Fibroblast of pulmonary artery (primary cell): ENCODE measurements at regions not wholly inside any gene's neighbourhood (a gene's known extent, or its start where the extent isn't known, plus 50 kb on each side); places are given as distances from the start of the nearest gene placed in this dataset.

Experiments
- DNase-seq: peaks from one replicate; pipeline ENCODE4 v3.0.0-alpha.2; 2010; ENCODE audit warnings: low read depth
- H3K4me3 ChIP-seq: replicated peaks from 2 replicates; pipeline ENCODE4 v1.5.1; 2011; ENCODE audit warnings: low read depth, mild to moderate bottlenecking, control low read depth, low read length, moderate library complexity
- TF ChIP-seq, protein P1 (sequence below): IDR thresholded peaks from 2 replicates; pipeline ENCODE4 v1.5.1; 2011; ENCODE audit warnings: mild to moderate bottlenecking, control low read depth, low read length, inconsistent platforms; ENCODE audit errors: missing control alignments

DNA sequence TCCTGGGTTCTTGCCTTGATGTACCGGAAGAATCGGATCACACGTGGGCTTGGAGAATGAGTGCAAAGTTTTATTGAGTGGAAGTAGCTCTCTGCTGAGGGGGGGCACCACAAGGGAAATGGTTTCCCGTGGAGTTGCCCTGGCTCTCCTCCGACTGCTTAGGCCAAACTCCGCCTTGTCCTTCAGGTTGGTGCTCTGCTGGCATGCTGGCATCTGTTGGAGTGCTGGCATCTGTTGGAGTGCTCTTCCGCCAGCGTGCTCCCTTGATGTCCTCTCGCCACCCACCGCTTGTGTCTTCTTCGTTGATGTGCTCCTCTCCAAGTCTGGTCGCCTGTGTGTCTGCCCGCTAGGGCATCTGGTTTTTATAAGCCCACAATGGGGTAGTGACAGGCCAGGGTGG lies 317.1 kb upstream of the HSF2 start:
- TF ChIP-seq, protein P1, sequence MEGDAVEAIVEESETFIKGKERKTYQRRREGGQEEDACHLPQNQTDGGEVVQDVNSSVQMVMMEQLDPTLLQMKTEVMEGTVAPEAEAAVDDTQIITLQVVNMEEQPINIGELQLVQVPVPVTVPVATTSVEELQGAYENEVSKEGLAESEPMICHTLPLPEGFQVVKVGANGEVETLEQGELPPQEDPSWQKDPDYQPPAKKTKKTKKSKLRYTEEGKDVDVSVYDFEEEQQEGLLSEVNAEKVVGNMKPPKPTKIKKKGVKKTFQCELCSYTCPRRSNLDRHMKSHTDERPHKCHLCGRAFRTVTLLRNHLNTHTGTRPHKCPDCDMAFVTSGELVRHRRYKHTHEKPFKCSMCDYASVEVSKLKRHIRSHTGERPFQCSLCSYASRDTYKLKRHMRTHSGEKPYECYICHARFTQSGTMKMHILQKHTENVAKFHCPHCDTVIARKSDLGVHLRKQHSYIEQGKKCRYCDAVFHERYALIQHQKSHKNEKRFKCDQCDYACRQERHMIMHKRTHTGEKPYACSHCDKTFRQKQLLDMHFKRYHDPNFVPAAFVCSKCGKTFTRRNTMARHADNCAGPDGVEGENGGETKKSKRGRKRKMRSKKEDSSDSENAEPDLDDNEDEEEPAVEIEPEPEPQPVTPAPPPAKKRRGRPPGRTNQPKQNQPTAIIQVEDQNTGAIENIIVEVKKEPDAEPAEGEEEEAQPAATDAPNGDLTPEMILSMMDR = no peak
- no peak for DNase-seq
- H3K4me3 ChIP-seq = no peak overlapping the region

DNA sequence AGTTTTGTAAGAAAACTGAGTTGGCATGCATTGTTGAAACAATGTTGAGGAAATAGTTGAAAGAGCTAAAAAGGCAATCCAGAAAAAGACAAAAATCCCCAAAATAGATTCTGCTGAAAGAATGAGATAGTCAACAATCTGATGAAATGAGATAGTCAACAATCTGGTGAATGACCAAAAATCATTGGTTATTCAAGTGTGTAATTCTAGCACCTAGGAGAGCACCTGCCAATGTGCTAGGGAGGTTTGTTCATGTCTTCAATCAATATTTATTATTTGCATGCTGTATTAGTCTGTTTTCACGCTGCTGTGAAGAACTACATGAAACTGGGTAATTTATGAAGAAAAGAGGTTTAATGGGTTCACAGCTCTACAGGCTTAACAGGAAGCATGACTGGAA lies 307.1 kb upstream of the HSF2 start:
- no peak overlapping the region for H3K4me3 ChIP-seq
- TF ChIP-seq, protein P1 = no peak
- no peak for DNase-seq

DNA sequence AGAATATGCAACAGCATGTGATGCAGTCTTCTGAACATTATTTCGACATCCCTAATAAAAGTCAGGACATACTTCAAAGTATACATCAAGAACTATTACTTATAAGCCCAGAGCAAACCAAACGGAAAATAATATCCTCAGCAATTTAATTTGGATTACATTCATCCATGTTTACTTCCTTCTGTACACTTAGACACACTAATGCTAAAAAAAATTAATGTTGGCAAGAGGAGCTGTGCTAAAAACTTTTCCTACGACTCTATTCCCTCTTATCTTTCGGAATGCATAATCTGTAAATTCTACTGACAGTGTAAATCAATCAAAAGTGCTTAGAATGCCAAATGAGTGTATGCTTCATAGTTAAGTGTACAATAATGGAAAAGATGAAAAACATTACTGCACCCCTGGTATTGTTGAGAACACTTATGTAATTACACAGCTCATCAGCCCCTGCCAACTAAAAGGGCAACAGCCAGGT lies 301.2 kb upstream of the HSF2 start:
- TF ChIP-seq, protein P1 = no peak
- H3K4me3 ChIP-seq = no peak overlapping the region
- peak; percentile 1 for DNase-seq

DNA sequence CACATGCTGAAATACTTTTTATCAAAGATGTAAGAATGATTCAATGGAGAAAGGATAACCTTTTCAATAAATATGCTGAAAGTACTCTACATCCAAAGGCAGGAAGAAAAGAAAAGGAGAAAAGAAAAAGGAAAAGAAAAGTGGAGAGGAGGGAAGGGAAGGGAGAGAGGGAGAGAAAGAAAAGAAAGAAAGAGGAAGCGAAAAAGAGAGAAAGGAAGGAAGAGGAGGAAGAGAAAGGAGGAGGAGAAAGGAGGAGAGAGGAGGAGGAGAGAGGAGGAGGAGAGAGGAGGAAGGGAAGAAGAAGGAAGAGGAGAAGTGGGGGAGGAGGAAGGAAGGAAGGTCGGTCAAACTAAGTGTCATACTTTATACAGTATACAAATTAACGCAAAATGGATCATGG lies 297.4 kb upstream of the HSF2 start:
- no peak overlapping the region for H3K4me3 ChIP-seq
- no peak for DNase-seq
- TF ChIP-seq, protein P1 = no peak

DNA sequence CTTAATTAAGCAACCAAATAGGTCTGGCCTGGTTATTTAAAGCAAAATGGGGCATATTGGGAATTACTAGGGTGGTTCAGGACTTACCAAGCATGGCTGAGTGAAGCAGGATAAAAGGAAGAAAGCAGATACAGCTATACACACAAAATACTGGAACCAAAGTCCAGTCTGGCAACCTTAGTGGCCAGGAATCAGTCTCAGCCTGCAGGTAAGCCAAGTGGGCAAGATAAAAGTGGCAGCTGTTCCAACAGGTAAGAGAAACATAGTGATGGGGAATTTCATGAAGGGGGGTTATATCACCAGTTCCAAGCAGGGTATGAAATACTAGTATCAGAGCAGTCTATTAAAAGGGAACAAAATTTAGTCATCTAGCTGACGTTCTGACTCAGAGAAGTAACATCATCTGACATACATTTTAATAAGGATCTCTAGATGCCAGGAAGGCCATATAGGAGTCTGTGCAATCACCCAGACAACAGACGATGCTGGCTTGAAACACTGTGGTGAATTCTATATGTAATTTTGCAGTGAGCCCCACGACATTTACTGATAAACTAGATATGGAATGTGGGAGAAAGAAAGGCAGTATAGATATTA lies 292.1 kb upstream of the HSF2 start:
- TF ChIP-seq, protein P1 = no peak
- DNase-seq = no peak
- H3K4me3 ChIP-seq = no peak overlapping the region

DNA sequence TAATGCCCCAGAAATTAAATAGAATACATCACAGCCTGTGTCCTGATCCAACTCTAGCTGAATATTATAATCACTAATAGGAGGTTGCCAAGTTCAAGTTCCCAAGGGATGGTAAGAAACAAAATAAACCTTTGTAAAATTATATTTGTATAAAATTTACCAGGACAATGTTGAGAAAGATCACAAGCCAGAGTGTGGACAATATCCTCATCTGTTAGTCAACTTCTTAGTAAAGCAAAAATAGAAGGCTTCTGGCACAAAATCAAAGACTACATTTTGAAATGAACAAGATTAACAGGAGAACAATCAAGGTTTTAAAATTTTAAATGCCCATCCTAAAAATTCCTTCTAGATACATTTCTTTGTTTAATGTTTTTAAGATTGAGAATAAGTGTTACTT lies 290.4 kb upstream of the HSF2 start:
- TF ChIP-seq, protein P1 = no peak
- DNase-seq = no peak
- no peak overlapping the region for H3K4me3 ChIP-seq

DNA sequence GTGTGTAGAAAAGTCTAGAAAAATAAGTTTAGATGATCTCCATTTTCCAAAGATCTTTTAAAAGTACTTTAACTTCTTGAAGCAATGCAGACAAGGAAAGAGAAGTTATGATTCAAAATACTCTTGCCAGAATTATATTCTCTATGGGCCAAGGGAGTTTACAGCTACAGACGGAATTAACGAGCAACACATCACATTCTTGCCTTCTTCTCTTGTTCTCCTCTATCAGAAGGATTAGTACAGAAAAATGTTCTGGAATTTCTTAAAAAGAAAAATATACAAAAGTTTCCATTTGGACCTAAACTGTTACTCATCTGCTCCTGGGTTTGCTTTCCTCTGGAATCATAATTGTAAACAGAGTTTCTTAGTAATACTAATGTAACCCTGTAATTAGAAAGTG lies 284.7 kb upstream of the HSF2 start:
- DNase-seq = no peak
- TF ChIP-seq, protein P1 = no peak
- H3K4me3 ChIP-seq = no peak overlapping the region
